G401 (cell line): ENCODE measurements at regions not wholly inside any gene's neighbourhood (a gene's known extent, or its start where the extent isn't known, plus 50 kb on each side); places are given as distances from the start of the nearest gene placed in this dataset.

Experiments used
- DNase-seq: peaks from one replicate; pipeline ENCODE4 v3.0.0-alpha.2; 2015; ENCODE audit warnings: low spot score
- in situ Hi-C: cut with HindIII; loops from 2 replicates; pipeline ENCODE4 v1.10.0; 2016; ENCODE audit warnings: low sequenced_read_pairs, mixed read lengths

- in situ Hi-C loops: no loop called here
- DNase-seq: no peak
Observed at GRCh38 chr18:57299931-57300330, 52.4 kb upstream of the ST8SIA3 start.

- in situ Hi-C loops: no loop called here
- no peak for DNase-seq
Observed at GRCh38 chr18:57301573-57302559, 50.5 kb upstream of the ST8SIA3 start.
